CD14-positive monocyte (primary cell): ENCODE measurements at regions not wholly inside any gene's neighbourhood (a gene's known extent, or its start where the extent isn't known, plus 50 kb on each side); places are given as distances from the start of the nearest gene placed in this dataset.

Experiments
- DNase-seq, 3 donors: peaks; one replicate each; pipeline ENCODE4 v3.0.0-alpha.2; 2011 to 2022
- H2AFZ ChIP-seq: 2 replicates; pipeline ENCODE4 v1.6.0; 2012; ENCODE audit warnings: mild to moderate bottlenecking, low read depth, low read length, inconsistent platforms; ENCODE audit not compliant: insufficient read depth, poor library complexity, severe bottlenecking
- H3K27ac ChIP-seq, 2 donors: 1 replicate in 1 of 2; 2 replicates in 1 of 2; pipeline ENCODE4 v1.5.1; 2012 to 2013; ENCODE audit warnings: low read length in 2 of 2, control low read depth in 1 of 2, inconsistent platforms in 1 of 2, low read depth in 1 of 2, mild to moderate bottlenecking in 1 of 2
- H3K27me3 ChIP-seq, 2 donors: one replicate each; pipeline versions ENCODE4 v1.6.0 to v1.6.1; 2011 to 2013; ENCODE audit warnings: low read length in 2 of 2; ENCODE audit not compliant: control insufficient read depth in 2 of 2, insufficient read depth in 2 of 2
- H3K36me3 ChIP-seq, 2 donors: replicated peaks in 1 of 2; 1 replicate in 1 of 2; 2 replicates in 1 of 2; pipeline versions ENCODE4 v1.5.1 to v1.6.1; 2012 to 2013; ENCODE audit warnings: low read length in 2 of 2, control low read depth in 1 of 2, inconsistent platforms in 1 of 2, mild to moderate bottlenecking in 1 of 2; ENCODE audit not compliant: insufficient read depth in 2 of 2, control insufficient read depth in 1 of 2
- H3K4me1 ChIP-seq, 2 donors: 1 replicate in 1 of 2; 2 replicates in 1 of 2; pipeline versions ENCODE4 v1.5.1 to v1.6.1; 2012 to 2013; ENCODE audit warnings: low read length in 2 of 2, control low read depth in 1 of 2, inconsistent platforms in 1 of 2, mild to moderate bottlenecking in 1 of 2, moderate library complexity in 1 of 2; ENCODE audit not compliant: insufficient read depth in 2 of 2, control insufficient read depth in 1 of 2
- H3K4me2 ChIP-seq: replicated peaks from 2 replicates; pipeline ENCODE3; 2012; ENCODE audit warnings: low read length, moderate library complexity, mild to moderate bottlenecking; ENCODE audit not compliant: poor library complexity, severe bottlenecking; ENCODE audit errors: extremely low read depth
- H3K4me3 ChIP-seq, 3 experiments: fragments of 200-600 bp in 1 of 3; sonication (generic) in 1 of 3; replicated peaks in 1 of 3; 1 replicate in 2 of 3; 2 replicates in 1 of 3; pipeline ENCODE4 v1.5.1; 2011 to 2013; ENCODE audit warnings: low read length in 3 of 3, mild to moderate bottlenecking in 3 of 3, control low read depth in 2 of 3, low read depth in 2 of 3, inconsistent platforms in 1 of 3, moderate library complexity in 1 of 3
- H3K79me2 ChIP-seq: 2 replicates; pipeline ENCODE4 v1.6.0; 2012; ENCODE audit warnings: mild to moderate bottlenecking, control low read depth, inconsistent platforms, low read length, moderate library complexity; ENCODE audit not compliant: insufficient read depth
- H3K9ac ChIP-seq: 2 replicates; pipeline ENCODE4 v1.6.0; 2017; ENCODE audit warnings: low read length, mild to moderate bottlenecking; ENCODE audit not compliant: insufficient read depth, poor library complexity, severe bottlenecking
- H3K9me3 ChIP-seq, 2 donors: replicated peaks in 1 of 2; 1 replicate in 1 of 2; 2 replicates in 1 of 2; pipeline versions ENCODE4 v1.5.1 to v1.6.1; 2012 to 2013; ENCODE audit warnings: low read length in 2 of 2, control low read depth in 1 of 2; ENCODE audit not compliant: control insufficient read depth in 1 of 2, insufficient read depth in 1 of 2
- H4K20me1 ChIP-seq: 2 replicates; pipeline ENCODE4 v1.6.0; 2012; ENCODE audit warnings: mild to moderate bottlenecking, low read length, control low read depth, moderate library complexity; ENCODE audit not compliant: insufficient read depth
- H3K27ac Mint-ChIP-seq, 7 donors: one replicate each; pipeline ENCODE4 v1.8.0; 2020; ENCODE audit warnings: mild to moderate bottlenecking in 7 of 7, mixed read lengths in 7 of 7, moderate library complexity in 6 of 7, inconsistent platforms in 2 of 7
- H3K27me3 Mint-ChIP-seq, 3 donors: one replicate each; pipeline ENCODE4 v1.8.0; 2021 to 2022; ENCODE audit warnings: low read depth in 3 of 3, mild to moderate bottlenecking in 3 of 3, mixed read lengths in 3 of 3, moderate library complexity in 3 of 3, inconsistent platforms in 1 of 3
- H3K36me3 Mint-ChIP-seq, 2 donors: one replicate each; pipeline ENCODE4 v1.8.0; 2020; ENCODE audit warnings: mixed read lengths in 2 of 2, inconsistent platforms in 1 of 2, mild to moderate bottlenecking in 1 of 2
- H3K4me1 Mint-ChIP-seq: one replicate; pipeline ENCODE4 v1.8.0; 2020; ENCODE audit warnings: mild to moderate bottlenecking, mixed read lengths
- H3K4me3 Mint-ChIP-seq, 2 donors: one replicate each; pipeline ENCODE4 v1.8.0; 2020; ENCODE audit warnings: mild to moderate bottlenecking in 2 of 2, mixed read lengths in 2 of 2, moderate library complexity in 1 of 2
- H3K9me3 Mint-ChIP-seq, 7 donors: one replicate each; pipeline ENCODE4 v1.8.0; 2020 to 2022; ENCODE audit warnings: mixed read lengths in 7 of 7, mild to moderate bottlenecking in 6 of 7, moderate library complexity in 6 of 7, inconsistent platforms in 2 of 7
- WGBS: methylation state at CpG from one replicate; pipeline ENCODE4 v1.1.5; 2013; ENCODE audit warnings: missing lambda C conversion rate; ENCODE audit not compliant: insufficient coverage; 5-methylcytosine and 5-hydroxymethylcytosine counted together
- intact Hi-C, 2 donors: fragments of 100-400 bp; cut with micrococcal nuclease; formaldehyde crosslinking; loops; one replicate each; pipeline versions ENCODE4 v1.15.0 to v1.15.1; 2023
- TF ChIP-seq, protein P1 (sequence below): fragments of 200-600 bp; IDR thresholded peaks from one replicate; pipeline ENCODE4 v1.8.0; 2022; ENCODE audit warnings: antibody characterized with exemption, mild to moderate bottlenecking

DNA sequence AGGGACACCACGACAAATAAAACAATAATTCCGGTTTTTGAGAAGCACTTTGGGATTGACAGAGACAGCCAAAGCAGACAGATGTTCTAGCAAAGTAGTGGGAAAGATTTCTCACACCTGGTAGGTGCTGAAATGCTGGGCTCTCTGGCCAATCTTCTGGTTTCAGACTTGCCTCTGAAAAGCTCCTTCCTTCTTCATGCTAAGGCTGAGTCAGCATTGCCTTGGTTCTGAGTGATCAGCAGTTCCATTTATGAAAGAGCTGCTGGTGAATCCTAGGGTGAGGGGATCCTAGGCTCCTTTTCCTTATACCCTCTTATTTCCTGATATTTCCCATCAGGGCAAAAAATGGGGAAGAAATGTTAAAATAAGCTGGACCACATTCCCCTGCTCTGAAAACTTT lies 268.7 kb upstream of the SALL1 start:
- Histone ChIP-seq H2AFZ (no peak overlapping the region), H3K9me3 (no peaks in the 10 kb centered on the region), H3K79me2 (no peaks in the 10 kb centered on the region), H4K20me1 (no peaks in the 10 kb centered on the region), H3K27me3 (no peaks in the 10 kb centered on the region), H3K27ac (no peak overlapping the region), H3K4me2 (no peak overlapping the region), H3K4me3 (no peak overlapping the region), H3K36me3 (no peaks in the 10 kb centered on the region), H3K9ac (no peak overlapping the region), H3K4me1 (no peaks in the 10 kb centered on the region)
- Mint-ChIP-seq H3K36me3 (no peaks in the 10 kb centered on the region), H3K27me3 (no peaks in the 10 kb centered on the region), H3K4me3 (no peak overlapping the region), H3K9me3 (peaks cover 0 to 7% (median 3%) of the 10 kb centered on the region in 7 donors), H3K4me1 (no peaks in the 10 kb centered on the region), H3K27ac (no peak overlapping the region)
- intact Hi-C loops: no loop called here
- DNase-seq: no peak
- WGBS: no CpG with 5 or more reads among the region's 2 CpGs
- TF ChIP-seq, protein P1, sequence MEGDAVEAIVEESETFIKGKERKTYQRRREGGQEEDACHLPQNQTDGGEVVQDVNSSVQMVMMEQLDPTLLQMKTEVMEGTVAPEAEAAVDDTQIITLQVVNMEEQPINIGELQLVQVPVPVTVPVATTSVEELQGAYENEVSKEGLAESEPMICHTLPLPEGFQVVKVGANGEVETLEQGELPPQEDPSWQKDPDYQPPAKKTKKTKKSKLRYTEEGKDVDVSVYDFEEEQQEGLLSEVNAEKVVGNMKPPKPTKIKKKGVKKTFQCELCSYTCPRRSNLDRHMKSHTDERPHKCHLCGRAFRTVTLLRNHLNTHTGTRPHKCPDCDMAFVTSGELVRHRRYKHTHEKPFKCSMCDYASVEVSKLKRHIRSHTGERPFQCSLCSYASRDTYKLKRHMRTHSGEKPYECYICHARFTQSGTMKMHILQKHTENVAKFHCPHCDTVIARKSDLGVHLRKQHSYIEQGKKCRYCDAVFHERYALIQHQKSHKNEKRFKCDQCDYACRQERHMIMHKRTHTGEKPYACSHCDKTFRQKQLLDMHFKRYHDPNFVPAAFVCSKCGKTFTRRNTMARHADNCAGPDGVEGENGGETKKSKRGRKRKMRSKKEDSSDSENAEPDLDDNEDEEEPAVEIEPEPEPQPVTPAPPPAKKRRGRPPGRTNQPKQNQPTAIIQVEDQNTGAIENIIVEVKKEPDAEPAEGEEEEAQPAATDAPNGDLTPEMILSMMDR: no peak

DNA sequence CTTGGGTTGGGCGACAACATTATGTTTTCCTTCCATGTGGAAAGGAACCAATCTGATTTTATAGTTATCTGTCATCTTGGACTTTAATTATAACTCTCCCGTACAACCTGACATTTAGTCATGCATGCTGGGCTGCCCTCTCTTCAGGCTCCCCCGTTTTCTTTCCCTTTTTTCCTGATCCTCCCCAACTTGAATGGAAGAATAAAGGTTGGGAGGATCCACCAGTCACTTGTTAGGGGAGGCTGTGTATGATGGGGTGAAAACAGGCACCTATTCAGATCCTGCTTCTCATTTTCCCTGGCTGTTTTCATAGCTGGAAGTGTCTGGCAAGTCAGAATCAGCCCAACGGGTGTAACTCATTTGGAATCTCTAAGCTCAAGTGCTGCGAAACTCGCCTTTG lies 267.2 kb upstream of the SALL1 start:
- no peaks in the 10 kb centered on the region for H3K36me3 ChIP-seq
- TF ChIP-seq, protein P1: no peak
- no peak for DNase-seq
- WGBS: 83% methylated on average over 3 of the region's 6 CpGs
- no peak overlapping the region for H3K27ac ChIP-seq
- no peaks in the 10 kb centered on the region for H3K9me3 ChIP-seq
- no peaks in the 10 kb centered on the region for H3K79me2 ChIP-seq
- H3K4me2 ChIP-seq: no peak overlapping the region
- intact Hi-C loops: no loop called here
- H4K20me1 ChIP-seq: no peaks in the 10 kb centered on the region
- no peaks in the 10 kb centered on the region for H3K27me3 Mint-ChIP-seq
- no peak overlapping the region for H3K27ac Mint-ChIP-seq
- H2AFZ ChIP-seq: no peak overlapping the region
- no peak overlapping the region for H3K9ac ChIP-seq
- H3K36me3 Mint-ChIP-seq: no peaks in the 10 kb centered on the region
- peaks cover 0 to 7% (median 3%) of the 10 kb centered on the region in 7 donors for H3K9me3 Mint-ChIP-seq
- H3K27me3 ChIP-seq: no peaks in the 10 kb centered on the region
- no peaks in the 10 kb centered on the region for H3K4me1 Mint-ChIP-seq
- no peak overlapping the region for H3K4me3 Mint-ChIP-seq
- H3K4me1 ChIP-seq: no peaks in the 10 kb centered on the region
- no peak overlapping the region for H3K4me3 ChIP-seq
